Kidney (tissue), 13 donors: ENCODE measurements at regions not wholly inside any gene's neighbourhood (a gene's known extent, or its start where the extent isn't known, plus 50 kb on each side); places are given as distances from the start of the nearest gene placed in this dataset.

ENCODE experiments used
- DNase-seq, 5 donors: peaks; one replicate each; pipeline ENCODE4 v3.0.0-alpha.2; 2013 to 2020
- FAIRE-seq: peaks from 2 replicates; lab custom pipeline; 2012; peaks lifted over from hg19 to GRCh38; lab: Jason Lieb, UNC
- H3K27ac ChIP-seq, 2 donors: one replicate each; pipeline ENCODE4 v1.7.0; 2013; ENCODE audit warnings: low read depth in 2 of 2, low read length in 2 of 2, inconsistent platforms in 1 of 2
- H3K27me3 ChIP-seq: one replicate; pipeline ENCODE4 v1.7.1; 2013; ENCODE audit warnings: low read length, inconsistent platforms; ENCODE audit not compliant: control insufficient read depth, insufficient read depth
- H3K36me3 ChIP-seq, 3 donors: one replicate each; pipeline versions ENCODE4 v1.7.0 to v1.7.1; 2013; ENCODE audit warnings: low read length in 3 of 3, control low read depth in 1 of 3, inconsistent platforms in 1 of 3; ENCODE audit not compliant: insufficient read depth in 3 of 3, control insufficient read depth in 2 of 3
- H3K4me1 ChIP-seq, 3 donors: one replicate each; pipeline versions ENCODE4 v1.7.0 to v1.7.1; 2013; ENCODE audit warnings: low read length in 3 of 3, inconsistent platforms in 1 of 3, low read depth in 1 of 3; ENCODE audit not compliant: control insufficient read depth in 2 of 3, insufficient read depth in 2 of 3
- H3K4me3 ChIP-seq, 3 donors: one replicate each; pipeline versions ENCODE4 v1.7.0 to v1.8.1; 2013; ENCODE audit warnings: low read length in 3 of 3, control low read depth in 1 of 3, inconsistent platforms in 1 of 3
- H3K9ac ChIP-seq, 3 donors: one replicate each; pipeline versions ENCODE4 v1.7.0 to v1.7.1; 2013; ENCODE audit warnings: low read length in 3 of 3, control low read depth in 1 of 3, inconsistent platforms in 1 of 3
- H3K9me3 ChIP-seq, 3 donors: one replicate each; pipeline versions ENCODE4 v1.7.0 to v1.7.1; 2013; ENCODE audit warnings: low read length in 3 of 3, control low read depth in 1 of 3, inconsistent platforms in 1 of 3; ENCODE audit not compliant: control insufficient read depth in 2 of 3, insufficient read depth in 1 of 3
- CTCF ChIP-seq: IDR thresholded peaks from 3 replicates; pipeline ENCODE4 v1.5.1; 2012; ENCODE audit warnings: mild to moderate bottlenecking, moderate library complexity, borderline replicate concordance; ENCODE audit not compliant: insufficient read depth; ENCODE audit errors: extremely low read depth
- intact Hi-C: fragments of 100-400 bp; cut with DNase I; formaldehyde crosslinking; loops from one replicate; pipeline ENCODE4 v1.11.1; 2022
- donor health status: control.
- donor health status: control.
- donor health status: control.
- donor health status: control.
- donor health status: control.
- donor health status: DM: yes; HTN: yes; CAD: no.
- donor health status: Normal renal cell carcinoma (clear cell type).

- Histone ChIP-seq H3K4me1 (no peaks in the 10 kb centered on the region), H3K9ac (no peak overlapping the region), H3K27ac (no peak overlapping the region), H3K9me3 (no peaks in the 10 kb centered on the region), H3K4me3 (no peak overlapping the region), H3K27me3 (no peaks in the 10 kb centered on the region), H3K36me3 (no peaks in the 10 kb centered on the region)
- TF ChIP-seq CTCF = no peak
- intact Hi-C loops = no loop called here
- DNase-seq = no peak
- FAIRE-seq = no peak
Measured at GRCh38 chr13:103184413-103184812, 118.2 kb upstream of the SLC10A2 start.

- TF ChIP-seq CTCF = no peak
- no peaks in the 10 kb centered on the region for H3K9me3 ChIP-seq
- H3K27me3 ChIP-seq = no peaks in the 10 kb centered on the region
- no peaks in the 10 kb centered on the region for H3K4me1 ChIP-seq
- no peak overlapping the region for H3K27ac ChIP-seq
- H3K9ac ChIP-seq = no peak overlapping the region
- no peak for DNase-seq
- H3K4me3 ChIP-seq = no peak overlapping the region
- intact Hi-C loops = no loop called here
- H3K36me3 ChIP-seq = no peaks in the 10 kb centered on the region
- FAIRE-seq = no peak
Measured at GRCh38 chr13:103178986-103179943, 113.0 kb upstream of the SLC10A2 start.

GRCh38 chr13:103174966-103175365, 108.7 kb upstream of the SLC10A2 start:
- Histone ChIP-seq H3K27me3 (no peaks in the 10 kb centered on the region), H3K36me3 (no peaks in the 10 kb centered on the region), H3K9me3 (no peaks in the 10 kb centered on the region), H3K4me3 (no peak overlapping the region), H3K9ac (no peak overlapping the region), H3K4me1 (no peaks in the 10 kb centered on the region), H3K27ac (no peak overlapping the region)
- DNase-seq = no peak
- no peak for TF ChIP-seq CTCF
- FAIRE-seq = no peak
- intact Hi-C loops = no loop called here
